SK-N-SH treated with all-trans-retinoic acid at 6 μM for 48 hours (cell line): ENCODE measurements at regions not wholly inside any gene's neighbourhood (a gene's known extent, or its start where the extent isn't known, plus 50 kb on each side); places are given as distances from the start of the nearest gene placed in this dataset.

Experiments used
- ATAC-seq: fragments of 200-7000 bp; cut with Tn5 transposase; 3 replicates; pipeline ENCODE4 v1.9.1; 2020; ENCODE audit warnings: mild to moderate bottlenecking, moderate library complexity
- ARNTL ChIP-seq: fragments of 450-650 bp; formaldehyde crosslinking; IDR thresholded peaks from 2 replicates; pipeline ENCODE4 v1.5.0; 2020; ENCODE audit warnings: low read depth, mild to moderate bottlenecking, moderate library complexity, borderline replicate concordance
- BACH2 ChIP-seq: fragments of 250-450 bp; sonication (Bioruptor Pico); IDR thresholded peaks from 2 replicates; pipeline ENCODE4 v1.9.0; 2021; ENCODE audit warnings: mild to moderate bottlenecking, borderline replicate concordance
- ESRRG ChIP-seq: fragments of 250-450 bp; sonication (Bioruptor Pico); IDR thresholded peaks from 2 replicates; pipeline ENCODE4 v1.6.1; 2021; ENCODE audit warnings: mild to moderate bottlenecking
- GLIS3 ChIP-seq: fragments of 250-450 bp; sonication (Bioruptor Pico); IDR thresholded peaks from 2 replicates; pipeline ENCODE4 v1.5.0; 2020; ENCODE audit warnings: mild to moderate bottlenecking, moderate library complexity
- ISL1 ChIP-seq: fragments of 250-450 bp; sonication (Bioruptor Pico); IDR thresholded peaks from 2 replicates; pipeline ENCODE4 v2.1.2; 2022; ENCODE audit warnings: mild to moderate bottlenecking, moderate library complexity
- OSR1 ChIP-seq: fragments of 250-450 bp; sonication (Bioruptor Pico); IDR thresholded peaks from 2 replicates; pipeline ENCODE4 v1.8.0; 2022; ENCODE audit warnings: moderate library complexity, mild to moderate bottlenecking, inconsistent platforms
- PPARA ChIP-seq: fragments of 250-450 bp; sonication (Bioruptor Pico); IDR thresholded peaks from 2 replicates; pipeline ENCODE4 v1.5.0; 2020; ENCODE audit warnings: mild to moderate bottlenecking, borderline replicate concordance
- RARB ChIP-seq: fragments of 250-450 bp; sonication (Bioruptor Pico); IDR thresholded peaks from 2 replicates; pipeline ENCODE4 v1.8.0; 2021; ENCODE audit warnings: mild to moderate bottlenecking, moderate library complexity
- TOX ChIP-seq: fragments of 250-450 bp; sonication (Bioruptor Pico); IDR thresholded peaks from 2 replicates; pipeline ENCODE4 v1.8.0; 2021; ENCODE audit warnings: mild to moderate bottlenecking, moderate library complexity, borderline replicate concordance
- ZC3H10 ChIP-seq: fragments of 250-450 bp; sonication (Bioruptor Pico); IDR thresholded peaks from 2 replicates; pipeline ENCODE4 v1.5.1; 2021; ENCODE audit warnings: mild to moderate bottlenecking, moderate library complexity
- ZFP3 ChIP-seq: fragments of 250-450 bp; sonication (Bioruptor Pico); IDR thresholded peaks from 2 replicates; pipeline ENCODE4 v1.5.0; 2020; ENCODE audit warnings: mild to moderate bottlenecking, moderate library complexity
- ZNF565 ChIP-seq: fragments of 450-650 bp; formaldehyde crosslinking; conservative IDR thresholded peaks from 2 replicates; pipeline ENCODE4 v1.5.0; 2020; ENCODE audit warnings: low read depth, mild to moderate bottlenecking, moderate library complexity
- ZNF8 ChIP-seq: fragments of 450-650 bp; formaldehyde crosslinking; IDR thresholded peaks from 2 replicates; pipeline ENCODE4 v1.5.0; 2020; ENCODE audit warnings: mild to moderate bottlenecking, moderate library complexity
- TF ChIP-seq, protein P1 (sequence below): fragments of 250-450 bp; sonication (Bioruptor Pico); IDR thresholded peaks from 2 replicates; pipeline ENCODE4 v1.8.0; 2020; ENCODE audit warnings: mild to moderate bottlenecking, moderate library complexity, borderline replicate concordance
- TF ChIP-seq, protein P2 (sequence below): fragments of 250-450 bp; sonication (Bioruptor Pico); IDR thresholded peaks from 2 replicates; pipeline ENCODE4 v1.5.0; 2020; ENCODE audit warnings: mild to moderate bottlenecking, moderate library complexity
- TF ChIP-seq, protein P3 (sequence below): fragments of 250-450 bp; sonication (Bioruptor Pico); IDR thresholded peaks from 2 replicates; pipeline ENCODE4 v1.8.0; 2021; ENCODE audit warnings: low read depth, mild to moderate bottlenecking, moderate library complexity, borderline replicate concordance
- TF ChIP-seq, protein P4 (sequence below): fragments of 250-450 bp; sonication (Bioruptor Pico); IDR thresholded peaks from 2 replicates; pipeline ENCODE4 v1.5.1; 2020; ENCODE audit warnings: low read depth, mild to moderate bottlenecking, moderate library complexity

DNA sequence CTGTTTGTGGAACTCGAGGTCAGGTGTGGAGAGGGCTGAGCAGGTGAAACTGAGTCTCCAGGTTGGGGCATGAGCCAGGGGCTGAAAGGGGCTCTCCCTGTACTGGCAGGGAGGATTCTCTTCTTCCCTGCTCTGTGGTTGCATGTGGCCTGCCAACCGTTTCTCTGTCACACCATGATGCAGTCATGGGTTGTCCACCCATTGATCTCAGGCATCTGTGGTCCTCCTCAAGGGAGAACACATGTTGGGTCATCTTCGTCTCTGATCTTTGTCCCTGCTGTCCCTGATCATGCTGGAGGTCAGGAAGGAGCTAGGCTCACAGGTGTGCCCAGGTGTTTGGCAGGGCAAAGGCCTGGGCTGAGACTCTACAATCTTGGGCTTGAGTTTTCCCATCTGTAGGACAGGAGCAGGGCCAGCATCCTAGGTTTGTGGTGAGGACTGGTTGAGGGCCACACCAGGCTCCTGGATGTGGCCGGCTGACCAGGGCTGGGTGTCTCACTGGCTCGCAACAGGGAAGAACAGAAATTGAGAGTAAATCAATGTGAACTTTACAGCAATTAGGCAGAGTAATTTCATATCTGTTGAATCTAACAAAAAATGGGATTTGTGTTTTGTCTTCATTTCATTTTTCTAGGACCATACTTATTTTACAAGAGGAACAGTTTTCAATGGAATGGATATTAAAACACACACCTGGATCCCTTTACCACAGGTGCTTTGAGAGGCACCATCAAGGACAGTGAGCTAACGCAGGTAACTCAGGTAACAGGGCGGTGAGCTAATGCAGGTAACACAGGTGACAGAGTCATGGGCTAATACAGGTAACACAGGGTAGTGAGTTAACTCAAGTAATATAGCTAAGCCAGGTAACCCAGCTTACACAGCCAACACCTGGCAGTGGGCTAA lies 58.5 kb upstream of the IGFBP3 start:
- no peak for ATAC-seq
- no peak for TF ChIP-seq ESRRG
- TF ChIP-seq GLIS3 (CRISPR knock-in tag) = no peak
- TF ChIP-seq, all 23 proteins: peak for 0

DNA sequence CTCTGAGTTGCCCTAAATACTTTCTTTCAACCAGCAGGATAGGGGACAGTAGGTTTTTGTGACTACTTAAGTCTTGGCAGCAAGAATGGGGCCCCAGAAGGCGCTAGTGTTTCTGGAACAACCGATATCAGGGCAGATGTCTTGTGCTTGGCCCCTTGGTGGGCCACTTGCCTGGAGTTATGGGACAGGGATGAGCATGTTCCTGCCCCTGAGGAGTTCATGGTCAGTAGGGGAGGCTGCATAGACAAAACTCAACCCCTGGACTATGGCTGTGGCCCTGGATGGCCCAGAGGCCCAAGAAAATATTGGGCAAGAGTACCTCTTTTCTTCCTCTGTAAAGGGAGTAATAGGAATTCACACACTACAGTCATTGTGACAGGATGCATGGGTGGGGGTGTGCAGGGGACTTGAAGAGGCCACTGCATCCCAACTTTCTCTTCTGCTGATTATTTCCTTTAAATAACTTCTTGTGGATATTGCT lies 57.7 kb upstream of the IGFBP3 start:
- ATAC-seq = no peak; the same call in 1 of the 3 replicates
- TF ChIP-seq, protein P1, sequence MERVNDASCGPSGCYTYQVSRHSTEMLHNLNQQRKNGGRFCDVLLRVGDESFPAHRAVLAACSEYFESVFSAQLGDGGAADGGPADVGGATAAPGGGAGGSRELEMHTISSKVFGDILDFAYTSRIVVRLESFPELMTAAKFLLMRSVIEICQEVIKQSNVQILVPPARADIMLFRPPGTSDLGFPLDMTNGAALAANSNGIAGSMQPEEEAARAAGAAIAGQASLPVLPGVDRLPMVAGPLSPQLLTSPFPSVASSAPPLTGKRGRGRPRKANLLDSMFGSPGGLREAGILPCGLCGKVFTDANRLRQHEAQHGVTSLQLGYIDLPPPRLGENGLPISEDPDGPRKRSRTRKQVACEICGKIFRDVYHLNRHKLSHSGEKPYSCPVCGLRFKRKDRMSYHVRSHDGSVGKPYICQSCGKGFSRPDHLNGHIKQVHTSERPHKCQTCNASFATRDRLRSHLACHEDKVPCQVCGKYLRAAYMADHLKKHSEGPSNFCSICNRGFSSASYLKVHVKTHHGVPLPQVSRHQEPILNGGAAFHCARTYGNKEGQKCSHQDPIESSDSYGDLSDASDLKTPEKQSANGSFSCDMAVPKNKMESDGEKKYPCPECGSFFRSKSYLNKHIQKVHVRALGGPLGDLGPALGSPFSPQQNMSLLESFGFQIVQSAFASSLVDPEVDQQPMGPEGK (CRISPR knock-in tag) = no peak
- TF ChIP-seq ARNTL (no peak), ZNF8 (CRISPR knock-in tag) (no peak), ZFP3 (CRISPR knock-in tag) (no peak), ZC3H10 (no peak)
- TF ChIP-seq, protein P2, sequence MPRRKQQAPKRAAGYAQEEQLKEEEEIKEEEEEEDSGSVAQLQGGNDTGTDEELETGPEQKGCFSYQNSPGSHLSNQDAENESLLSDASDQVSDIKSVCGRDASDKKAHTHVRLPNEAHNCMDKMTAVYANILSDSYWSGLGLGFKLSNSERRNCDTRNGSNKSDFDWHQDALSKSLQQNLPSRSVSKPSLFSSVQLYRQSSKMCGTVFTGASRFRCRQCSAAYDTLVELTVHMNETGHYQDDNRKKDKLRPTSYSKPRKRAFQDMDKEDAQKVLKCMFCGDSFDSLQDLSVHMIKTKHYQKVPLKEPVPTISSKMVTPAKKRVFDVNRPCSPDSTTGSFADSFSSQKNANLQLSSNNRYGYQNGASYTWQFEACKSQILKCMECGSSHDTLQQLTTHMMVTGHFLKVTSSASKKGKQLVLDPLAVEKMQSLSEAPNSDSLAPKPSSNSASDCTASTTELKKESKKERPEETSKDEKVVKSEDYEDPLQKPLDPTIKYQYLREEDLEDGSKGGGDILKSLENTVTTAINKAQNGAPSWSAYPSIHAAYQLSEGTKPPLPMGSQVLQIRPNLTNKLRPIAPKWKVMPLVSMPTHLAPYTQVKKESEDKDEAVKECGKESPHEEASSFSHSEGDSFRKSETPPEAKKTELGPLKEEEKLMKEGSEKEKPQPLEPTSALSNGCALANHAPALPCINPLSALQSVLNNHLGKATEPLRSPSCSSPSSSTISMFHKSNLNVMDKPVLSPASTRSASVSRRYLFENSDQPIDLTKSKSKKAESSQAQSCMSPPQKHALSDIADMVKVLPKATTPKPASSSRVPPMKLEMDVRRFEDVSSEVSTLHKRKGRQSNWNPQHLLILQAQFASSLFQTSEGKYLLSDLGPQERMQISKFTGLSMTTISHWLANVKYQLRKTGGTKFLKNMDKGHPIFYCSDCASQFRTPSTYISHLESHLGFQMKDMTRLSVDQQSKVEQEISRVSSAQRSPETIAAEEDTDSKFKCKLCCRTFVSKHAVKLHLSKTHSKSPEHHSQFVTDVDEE (CRISPR knock-in tag) = no peak
- TF ChIP-seq, protein P3, sequence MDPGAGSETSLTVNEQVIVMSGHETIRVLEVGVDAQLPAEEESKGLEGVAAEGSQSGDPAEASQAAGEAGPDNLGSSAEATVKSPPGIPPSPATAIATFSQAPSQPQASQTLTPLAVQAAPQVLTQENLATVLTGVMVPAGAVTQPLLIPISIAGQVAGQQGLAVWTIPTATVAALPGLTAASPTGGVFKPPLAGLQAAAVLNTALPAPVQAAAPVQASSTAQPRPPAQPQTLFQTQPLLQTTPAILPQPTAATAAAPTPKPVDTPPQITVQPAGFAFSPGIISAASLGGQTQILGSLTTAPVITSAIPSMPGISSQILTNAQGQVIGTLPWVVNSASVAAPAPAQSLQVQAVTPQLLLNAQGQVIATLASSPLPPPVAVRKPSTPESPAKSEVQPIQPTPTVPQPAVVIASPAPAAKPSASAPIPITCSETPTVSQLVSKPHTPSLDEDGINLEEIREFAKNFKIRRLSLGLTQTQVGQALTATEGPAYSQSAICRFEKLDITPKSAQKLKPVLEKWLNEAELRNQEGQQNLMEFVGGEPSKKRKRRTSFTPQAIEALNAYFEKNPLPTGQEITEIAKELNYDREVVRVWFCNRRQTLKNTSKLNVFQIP (CRISPR knock-in tag) = no peak

DNA sequence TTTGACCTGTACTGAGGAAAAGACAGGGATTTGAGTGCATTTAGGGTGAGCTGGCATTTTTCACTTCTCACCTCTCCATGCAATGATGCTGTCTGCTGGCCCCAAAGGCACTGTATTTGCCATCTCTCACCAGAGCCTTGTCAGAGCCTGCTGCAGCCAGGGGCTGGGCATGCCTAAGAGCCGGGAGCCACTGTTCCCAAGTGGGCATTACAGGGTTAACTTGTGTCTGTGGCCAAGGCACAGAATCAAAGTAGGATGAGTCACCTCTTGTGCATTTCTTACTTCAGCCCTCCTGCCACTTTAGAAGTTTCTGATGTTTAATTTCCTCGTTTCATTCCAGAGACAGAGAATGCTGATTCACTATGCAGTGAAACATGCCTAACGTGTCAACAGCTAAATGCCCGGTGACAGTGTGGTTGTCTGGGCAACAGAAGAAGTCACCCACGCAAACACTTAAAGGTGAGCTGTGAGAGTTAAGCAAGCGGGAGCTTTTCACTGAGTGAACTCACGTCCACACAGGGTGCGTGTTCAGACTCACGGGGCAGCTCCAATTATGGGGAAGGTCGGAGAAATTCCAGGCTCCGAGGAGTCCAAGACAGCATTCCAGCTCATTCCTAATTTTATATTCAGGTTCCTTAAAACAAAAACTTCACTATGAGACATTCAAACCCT lies 57.1 kb upstream of the IGFBP3 start:
- peak; percentile 91 for ATAC-seq

DNA sequence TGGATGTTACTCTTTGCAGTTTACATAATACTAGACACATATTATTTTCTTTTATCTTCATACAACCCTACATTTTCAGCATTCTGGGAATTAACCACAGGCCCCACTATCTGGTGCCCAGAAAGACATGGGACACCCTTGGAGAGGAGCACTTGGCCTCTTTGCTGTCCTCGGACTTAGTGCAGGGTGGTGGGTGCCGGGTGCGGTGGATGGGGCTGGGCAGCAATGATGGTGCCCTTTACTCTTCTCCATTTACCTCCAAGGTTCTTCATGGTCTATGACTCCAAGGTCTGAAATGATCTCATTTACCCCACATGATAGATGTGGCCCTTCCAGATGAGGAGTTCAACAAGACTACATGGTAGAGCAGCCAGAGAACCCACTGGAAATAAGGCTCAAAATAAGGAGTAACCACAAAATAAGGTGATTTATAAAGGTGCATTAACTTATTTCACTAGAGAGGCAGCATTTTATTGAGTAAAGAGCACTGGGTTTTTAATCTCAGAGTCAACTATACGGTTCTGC lies 56.2 kb upstream of the IGFBP3 start:
- TF ChIP-seq PPARA (CRISPR knock-in tag) (no peak), GLIS3 (CRISPR knock-in tag) (no peak), ZNF565 (CRISPR knock-in tag) (no peak), ZNF8 (CRISPR knock-in tag) (no peak), ZC3H10 (no peak), BACH2 (CRISPR knock-in tag) (no peak), OSR1 (CRISPR knock-in tag) (no peak)
- no peak for ATAC-seq

More for the DNA sequence above, 57.1 kb upstream of the IGFBP3 start:
- peak; percentile 76; the same call in 1 of the 2 replicates for TF ChIP-seq TOX (CRISPR knock-in tag)
- TF ChIP-seq RARB (CRISPR knock-in tag) = 0 out of 2 replicates have a peak, but pooled peaks have one; percentile 50
- no peak for TF ChIP-seq ZNF565 (CRISPR knock-in tag)
- TF ChIP-seq ZC3H10 = peak; percentile 49; the same call in 1 of the 2 replicates
- TF ChIP-seq, protein P4, sequence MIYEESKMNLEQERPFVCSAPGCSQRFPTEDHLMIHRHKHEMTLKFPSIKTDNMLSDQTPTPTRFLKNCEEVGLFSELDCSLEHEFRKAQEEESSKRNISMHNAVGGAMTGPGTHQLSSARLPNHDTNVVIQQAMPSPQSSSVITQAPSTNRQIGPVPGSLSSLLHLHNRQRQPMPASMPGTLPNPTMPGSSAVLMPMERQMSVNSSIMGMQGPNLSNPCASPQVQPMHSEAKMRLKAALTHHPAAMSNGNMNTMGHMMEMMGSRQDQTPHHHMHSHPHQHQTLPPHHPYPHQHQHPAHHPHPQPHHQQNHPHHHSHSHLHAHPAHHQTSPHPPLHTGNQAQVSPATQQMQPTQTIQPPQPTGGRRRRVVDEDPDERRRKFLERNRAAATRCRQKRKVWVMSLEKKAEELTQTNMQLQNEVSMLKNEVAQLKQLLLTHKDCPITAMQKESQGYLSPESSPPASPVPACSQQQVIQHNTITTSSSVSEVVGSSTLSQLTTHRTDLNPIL (CRISPR knock-in tag) = peak; percentile 70
- peak; percentile 92 for TF ChIP-seq ISL1 (CRISPR knock-in tag)
- TF ChIP-seq, protein P3 (CRISPR knock-in tag) = no peak; the same call in 1 of the 2 replicates
- peak; percentile 78; the same call in 1 of the 2 replicates for TF ChIP-seq ZFP3 (CRISPR knock-in tag)
- TF ChIP-seq ARNTL = no peak
- TF ChIP-seq, all 23 proteins: peak for 6
